Muscle layer of duodenum (tissue), 2 donors: ENCODE measurements at regions not wholly inside any gene's neighbourhood (a gene's known extent, or its start where the extent isn't known, plus 50 kb on each side); places are given as distances from the start of the nearest gene placed in this dataset.

Source experiments
- H3K27ac ChIP-seq: one replicate; pipeline ENCODE4 v1.7.0; 2013; ENCODE audit warnings: mild to moderate bottlenecking, low read length
- H3K27me3 ChIP-seq: one replicate; pipeline ENCODE4 v1.7.0; 2013; ENCODE audit warnings: low read depth, mild to moderate bottlenecking, control low read depth, low read length
- H3K36me3 ChIP-seq, 2 donors: one replicate each; pipeline ENCODE4 v1.7.0; 2013; ENCODE audit warnings: low read length in 2 of 2, control low read depth in 1 of 2, mild to moderate bottlenecking in 1 of 2; ENCODE audit not compliant: insufficient read depth in 2 of 2, control insufficient read depth in 1 of 2
- H3K4me1 ChIP-seq, 2 donors: one replicate each; pipeline ENCODE4 v1.7.0; 2013; ENCODE audit warnings: low read length in 2 of 2, mild to moderate bottlenecking in 2 of 2, control low read depth in 1 of 2, moderate library complexity in 1 of 2; ENCODE audit not compliant: insufficient read depth in 2 of 2, control insufficient read depth in 1 of 2
- H3K4me3 ChIP-seq, 2 donors: one replicate each; pipeline ENCODE4 v1.7.0; 2013; ENCODE audit warnings: low read length in 2 of 2, low read depth in 1 of 2, mild to moderate bottlenecking in 1 of 2
- H3K9me3 ChIP-seq, 2 donors: one replicate each; pipeline ENCODE4 v1.7.0; 2013; ENCODE audit warnings: low read length in 2 of 2, control low read depth in 1 of 2, mild to moderate bottlenecking in 1 of 2; ENCODE audit not compliant: control insufficient read depth in 1 of 2
- donor health status: healthy.

- Histone ChIP-seq H3K27me3 (no peaks in the 10 kb centered on the region), H3K9me3 (no peaks in the 10 kb centered on the region), H3K27ac (no peak overlapping the region)
These were observed 299.9 kb downstream of the C7orf25 start for GRCh38 chr7:42611961-42612360.

DNA sequence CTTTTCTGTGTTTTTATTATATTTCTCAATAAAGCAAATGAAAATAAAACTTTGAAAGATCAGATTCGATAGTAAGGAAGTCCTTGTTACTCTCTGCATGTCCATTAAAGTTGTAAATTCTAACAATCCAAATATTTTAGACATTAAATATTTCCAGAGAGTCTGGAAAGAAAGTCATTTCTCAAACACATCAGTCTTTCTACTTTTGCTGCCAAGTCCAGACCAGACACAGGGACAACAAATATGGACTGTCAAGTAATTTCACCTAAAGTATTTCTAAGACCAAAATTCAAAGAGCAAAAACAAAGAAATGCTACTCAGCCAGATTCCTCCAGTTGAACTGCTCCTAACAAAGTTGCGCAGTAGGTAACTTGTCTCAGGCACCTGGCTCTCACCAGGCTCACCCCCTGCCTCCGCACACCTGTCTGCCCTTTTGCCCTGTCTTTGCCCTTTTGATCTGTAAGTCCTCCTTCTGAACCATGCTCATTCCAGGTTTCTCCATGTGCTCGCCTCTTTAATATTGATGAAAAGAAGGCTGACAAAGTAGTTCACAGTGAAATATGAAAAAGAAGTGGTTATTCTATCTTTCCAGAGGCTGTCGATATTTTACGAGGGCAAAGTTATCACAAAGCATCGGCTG is 300.5 kb downstream of the C7orf25 start:
- Histone ChIP-seq H3K4me1 (peaks cover 2 to 19% of the 10 kb centered on the region in 2 donors), H3K27me3 (no peaks in the 10 kb centered on the region), H3K27ac (no peak overlapping the region), H3K4me3 (no peak overlapping the region), H3K36me3 (no peaks in the 10 kb centered on the region), H3K9me3 (no peaks in the 10 kb centered on the region)

More at GRCh38 chr7:42611961-42612360, 299.9 kb downstream of the C7orf25 start:
- H3K36me3 ChIP-seq: no peaks in the 10 kb centered on the region
- H3K4me1 ChIP-seq: peaks cover 0 to 15% of the 10 kb centered on the region in 2 donors
- no peak overlapping the region for H3K4me3 ChIP-seq

DNA sequence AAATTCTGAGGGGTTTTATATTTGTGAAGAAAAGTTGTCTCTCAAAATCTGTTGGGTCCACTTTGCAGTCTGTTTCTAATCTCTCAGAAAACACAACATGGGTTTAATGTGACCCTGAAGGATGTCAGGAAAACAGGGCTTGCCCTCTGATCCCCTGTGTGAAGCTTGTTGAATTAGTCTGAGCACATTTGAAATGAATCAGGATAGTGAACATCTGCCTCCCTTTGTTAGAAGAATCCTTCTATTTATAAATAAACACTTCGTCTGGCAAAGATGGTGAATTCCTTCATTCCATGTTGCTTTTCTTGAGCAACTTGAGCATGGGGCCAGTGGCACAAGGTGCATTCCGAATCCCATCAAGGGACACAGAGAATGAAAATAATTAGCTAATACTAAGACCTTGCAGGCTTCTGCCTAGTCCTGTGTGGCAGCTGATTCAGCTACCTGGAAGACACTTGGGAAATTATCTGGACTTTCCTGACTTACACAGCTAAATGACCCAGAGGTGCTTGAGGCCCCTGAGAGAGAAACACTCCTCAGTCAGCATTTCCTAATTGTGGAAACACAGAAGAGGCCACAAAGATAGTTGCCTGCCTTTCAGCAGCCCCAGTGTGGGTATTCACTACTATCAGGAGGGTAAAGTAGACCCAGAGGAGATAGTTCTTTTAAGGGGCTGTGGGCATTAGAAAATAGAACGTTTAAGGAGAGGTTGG is 305.5 kb downstream of the C7orf25 start:
- Histone ChIP-seq H3K36me3 (no peaks in the 10 kb centered on the region), H3K9me3 (no peaks in the 10 kb centered on the region), H3K4me1 (peaks cover 4 to 19% of the 10 kb centered on the region in 2 donors), H3K4me3 (no peak overlapping the region), H3K27ac (no peak overlapping the region), H3K27me3 (no peaks in the 10 kb centered on the region)

- no peak overlapping the region for H3K4me3 ChIP-seq
- H3K4me1 ChIP-seq: peaks cover 4 to 18% of the 10 kb centered on the region in 2 donors
- H3K9me3 ChIP-seq: no peaks in the 10 kb centered on the region
- no peaks in the 10 kb centered on the region for H3K36me3 ChIP-seq
- H3K27ac ChIP-seq: no peak overlapping the region
- H3K27me3 ChIP-seq: no peaks in the 10 kb centered on the region
These were observed 306.3 kb downstream of the C7orf25 start for GRCh38 chr7:42605406-42606192.

DNA sequence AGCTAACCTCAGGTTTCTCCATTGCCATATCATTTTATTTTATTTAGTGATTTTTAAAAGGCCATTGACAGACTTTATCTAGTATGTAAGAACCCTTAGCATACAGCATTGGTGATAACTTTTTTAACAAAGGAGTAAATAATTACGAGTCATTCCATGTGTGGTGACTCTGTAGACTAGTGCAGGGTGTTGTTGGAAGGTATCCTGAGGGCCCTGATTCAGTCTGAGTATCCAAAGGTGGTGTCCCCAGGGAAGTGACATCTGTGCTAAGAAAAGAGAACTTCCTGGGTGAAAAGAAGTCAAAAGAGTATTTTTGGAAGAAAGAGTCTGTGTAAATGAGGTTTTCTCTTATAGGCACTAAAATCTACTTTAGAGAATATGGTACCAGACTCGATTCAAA is 308.4 kb downstream of the C7orf25 start:
- no peak overlapping the region for H3K4me3 ChIP-seq
- no peaks in the 10 kb centered on the region for H3K36me3 ChIP-seq
- H3K4me1 ChIP-seq: peaks cover 4 to 18% of the 10 kb centered on the region in 2 donors
- H3K27me3 ChIP-seq: no peaks in the 10 kb centered on the region
- no peaks in the 10 kb centered on the region for H3K9me3 ChIP-seq
- no peak overlapping the region for H3K27ac ChIP-seq

DNA sequence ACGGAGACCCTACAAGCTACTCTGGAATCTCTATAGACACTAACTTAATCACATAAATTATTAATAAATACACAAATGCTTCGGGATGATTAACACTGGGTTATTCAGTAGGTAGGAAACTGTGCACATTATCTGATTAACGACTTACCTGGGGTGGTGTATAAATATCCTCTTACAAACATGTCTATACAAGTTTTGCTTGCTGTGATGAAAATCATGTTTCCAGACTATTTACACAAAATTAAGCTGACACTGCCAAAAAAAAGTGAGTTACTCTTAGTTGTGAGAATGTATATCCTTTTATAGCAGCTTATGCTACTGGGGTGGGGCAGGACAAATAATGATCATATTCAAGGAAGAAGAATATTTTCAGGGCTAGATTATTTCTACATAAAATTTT is 314.6 kb downstream of the C7orf25 start:
- H3K4me3 ChIP-seq: no peak overlapping the region
- no peaks in the 10 kb centered on the region for H3K4me1 ChIP-seq
- no peaks in the 10 kb centered on the region for H3K9me3 ChIP-seq
- no peak overlapping the region for H3K27ac ChIP-seq
- no peaks in the 10 kb centered on the region for H3K36me3 ChIP-seq
- no peaks in the 10 kb centered on the region for H3K27me3 ChIP-seq

GRCh38 chr7:42596737-42597136 is 315.1 kb downstream of the C7orf25 start:
- no peaks in the 10 kb centered on the region for H3K27me3 ChIP-seq
- H3K4me1 ChIP-seq: no peaks in the 10 kb centered on the region
- no peak overlapping the region for H3K4me3 ChIP-seq
- no peaks in the 10 kb centered on the region for H3K9me3 ChIP-seq
- no peaks in the 10 kb centered on the region for H3K36me3 ChIP-seq
- no peak overlapping the region for H3K27ac ChIP-seq

DNA sequence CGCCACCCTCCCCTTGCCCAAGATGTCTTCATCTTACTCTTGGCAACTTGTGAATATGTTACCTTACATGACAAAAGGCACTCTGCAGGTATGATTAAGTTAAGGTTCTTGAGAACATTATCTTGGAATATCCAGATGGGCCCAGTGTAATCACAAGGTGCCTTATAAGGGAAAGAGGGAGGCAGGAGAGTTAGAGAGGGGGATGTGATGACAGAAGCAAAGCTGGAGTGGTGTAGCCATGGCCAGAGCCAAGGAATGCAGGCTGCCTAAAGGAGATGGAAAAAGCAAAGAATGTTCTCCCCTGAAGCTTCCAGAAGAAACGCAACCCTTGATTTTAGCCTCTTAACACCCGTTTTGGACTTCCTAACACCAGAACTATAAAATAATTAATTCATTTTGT is 318.0 kb downstream of the C7orf25 start:
- Histone ChIP-seq H3K36me3 (no peaks in the 10 kb centered on the region), H3K9me3 (no peaks in the 10 kb centered on the region), H3K27ac (no peak overlapping the region), H3K27me3 (no peaks in the 10 kb centered on the region), H3K4me3 (no peak overlapping the region), H3K4me1 (peaks cover 0 to 10% of the 10 kb centered on the region in 2 donors)

- H3K36me3 ChIP-seq: no peaks in the 10 kb centered on the region
- peaks cover 0 to 10% of the 10 kb centered on the region in 2 donors for H3K4me1 ChIP-seq
- no peaks in the 10 kb centered on the region for H3K9me3 ChIP-seq
- H3K27ac ChIP-seq: no peak overlapping the region
- H3K4me3 ChIP-seq: no peak overlapping the region
- no peaks in the 10 kb centered on the region for H3K27me3 ChIP-seq
These were observed 321.0 kb downstream of the C7orf25 start for GRCh38 chr7:42590771-42591310.

- no peaks in the 10 kb centered on the region for H3K36me3 ChIP-seq
These were observed 323.0 kb downstream of the C7orf25 start for GRCh38 chr7:42588876-42589275.

DNA sequence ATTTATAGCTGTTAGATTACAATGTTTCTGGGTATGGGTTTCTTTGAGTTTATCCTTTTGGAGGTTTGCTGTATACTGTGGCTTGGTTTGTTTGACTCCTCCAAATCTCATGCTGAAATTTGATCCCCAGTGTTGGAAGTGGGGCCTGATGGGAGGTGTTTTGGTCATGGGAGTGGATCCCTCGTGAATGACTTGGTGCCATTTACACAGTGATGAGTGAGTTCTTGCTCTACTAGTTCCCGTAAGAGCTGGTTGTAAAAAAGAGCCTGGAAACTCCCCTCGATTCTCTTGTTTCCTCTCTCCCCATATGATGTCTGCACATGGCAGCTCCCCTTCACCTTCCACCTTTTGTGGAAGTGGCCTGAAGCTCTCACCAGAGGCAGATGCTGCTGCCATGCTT is 324.1 kb downstream of the C7orf25 start:
- H3K36me3 ChIP-seq: no peaks in the 10 kb centered on the region
- H3K4me1 ChIP-seq: peaks cover 0 to 10% of the 10 kb centered on the region in 2 donors
- no peaks in the 10 kb centered on the region for H3K27me3 ChIP-seq
- H3K4me3 ChIP-seq: no peak overlapping the region
- no peaks in the 10 kb centered on the region for H3K9me3 ChIP-seq
- H3K27ac ChIP-seq: no peak overlapping the region

More at GRCh38 chr7:42588876-42589275, 323.0 kb downstream of the C7orf25 start:
- no peak overlapping the region for H3K27ac ChIP-seq
- H3K4me1 ChIP-seq: peaks cover 0 to 10% of the 10 kb centered on the region in 2 donors
- no peak overlapping the region for H3K4me3 ChIP-seq
- H3K9me3 ChIP-seq: no peaks in the 10 kb centered on the region
- no peaks in the 10 kb centered on the region for H3K27me3 ChIP-seq
